Suprapubic skin (tissue), 4 donors: ENCODE measurements at regions not wholly inside any gene's neighbourhood (a gene's known extent, or its start where the extent isn't known, plus 50 kb on each side); places are given as distances from the start of the nearest gene placed in this dataset.
A peak's percentile ranks its signal among the peaks of the same experiment; 100 is the strongest.
"Not testable (repeated sequence)": the region's sequence is repeated elsewhere in the genome, so short reads cannot be mapped to it uniquely, and the experiment has no call there.

Source experiments
- DNase-seq, 2 donors: peaks; one replicate each; pipeline ENCODE4 v3.0.0-alpha.2; 2019; ENCODE audit warnings: low spot score in 2 of 2
- H3K27ac ChIP-seq: fragments of 200-600 bp; sonication (generic); one replicate; pipeline ENCODE4 v1.5.1; 2019
- H3K27me3 ChIP-seq: fragments of 200-600 bp; sonication (generic); one replicate; pipeline ENCODE4 v1.5.1; 2019
- H3K36me3 ChIP-seq: fragments of 200-600 bp; sonication (generic); one replicate; pipeline ENCODE4 v1.5.1; 2019
- H3K4me1 ChIP-seq: fragments of 200-600 bp; sonication (generic); one replicate; pipeline ENCODE4 v1.5.1; 2019
- H3K4me3 ChIP-seq: fragments of 200-600 bp; sonication (generic); one replicate; pipeline ENCODE4 v1.5.1; 2019; ENCODE audit warnings: mild to moderate bottlenecking
- H3K9me3 ChIP-seq: fragments of 200-600 bp; sonication (generic); one replicate; pipeline ENCODE4 v1.5.1; 2019
- CTCF ChIP-seq, 2 donors: fragments of 200-600 bp in 1 of 2; fragments of 450-650 bp in 1 of 2; sonication (generic) in 1 of 2; IDR thresholded peaks; one replicate each; pipeline ENCODE4 v1.5.1; 2016 to 2019; ENCODE audit warnings: antibody characterized with exemption in 2 of 2, mild to moderate bottlenecking in 1 of 2, moderate library complexity in 1 of 2
- EP300 ChIP-seq: sonication (generic); formaldehyde crosslinking; IDR thresholded peaks from one replicate; pipeline ENCODE4 v1.6.1; 2017; ENCODE audit warnings: antibody characterized with exemption
- POLR2A ChIP-seq, 2 donors: fragments of 450-650 bp; IDR thresholded peaks; one replicate each; pipeline ENCODE4 v1.6.1; 2017; ENCODE audit warnings: antibody characterized with exemption in 2 of 2, mild to moderate bottlenecking in 2 of 2, moderate library complexity in 2 of 2
- POLR2AphosphoS5 ChIP-seq, 3 donors: sonication (generic); formaldehyde crosslinking; IDR thresholded peaks; one replicate each; pipeline ENCODE4 v1.6.1; 2017; ENCODE audit warnings: antibody characterized with exemption in 3 of 3
- WGBS: methylation state at CpG from one replicate; pipeline ENCODE4 v1.1.5; 2018; 5-methylcytosine and 5-hydroxymethylcytosine counted together

DNA sequence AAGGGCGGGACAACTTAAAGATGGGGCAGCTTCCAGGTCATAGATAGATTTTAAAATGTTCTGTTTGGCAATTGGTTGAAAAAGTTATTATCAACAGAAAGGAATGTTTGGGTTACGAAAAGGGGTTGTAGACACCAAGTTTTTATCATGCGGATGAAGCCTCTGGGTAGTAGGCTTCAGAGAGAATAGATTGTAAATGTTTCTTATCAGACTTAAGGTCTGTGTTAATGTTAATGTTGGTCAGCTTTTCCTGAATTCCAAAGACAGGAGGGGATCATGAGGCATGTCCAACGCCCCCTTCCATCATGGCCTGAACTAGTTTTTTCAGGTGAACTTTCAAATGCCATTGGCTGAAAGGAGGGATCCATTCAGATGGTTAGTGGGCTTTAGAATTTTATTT lies 84.2 kb upstream of the KIF5B start:
- TF ChIP-seq CTCF (IDR thresholded peaks at IDR 0.05), result no peak
- TF ChIP-seq POLR2AphosphoS5 (IDR thresholded peaks at IDR 0.05), result no peak
- no peak for TF ChIP-seq EP300
- no peak for TF ChIP-seq POLR2A (IDR thresholded peaks at IDR 0.05)
- peak overlapping the region; percentile 73 for H3K27ac ChIP-seq
- H3K36me3 ChIP-seq, result no peaks in the 10 kb centered on the region
- 91% methylated on average over 4 of the region's 4 CpGs for WGBS
- peaks cover 47% of the 10 kb centered on the region for H3K4me1 ChIP-seq
- no peaks in the 10 kb centered on the region for H3K9me3 ChIP-seq
- no peaks in the 10 kb centered on the region for H3K27me3 ChIP-seq
- H3K4me3 ChIP-seq, result no peak overlapping the region
- DNase-seq, result no peak

DNA sequence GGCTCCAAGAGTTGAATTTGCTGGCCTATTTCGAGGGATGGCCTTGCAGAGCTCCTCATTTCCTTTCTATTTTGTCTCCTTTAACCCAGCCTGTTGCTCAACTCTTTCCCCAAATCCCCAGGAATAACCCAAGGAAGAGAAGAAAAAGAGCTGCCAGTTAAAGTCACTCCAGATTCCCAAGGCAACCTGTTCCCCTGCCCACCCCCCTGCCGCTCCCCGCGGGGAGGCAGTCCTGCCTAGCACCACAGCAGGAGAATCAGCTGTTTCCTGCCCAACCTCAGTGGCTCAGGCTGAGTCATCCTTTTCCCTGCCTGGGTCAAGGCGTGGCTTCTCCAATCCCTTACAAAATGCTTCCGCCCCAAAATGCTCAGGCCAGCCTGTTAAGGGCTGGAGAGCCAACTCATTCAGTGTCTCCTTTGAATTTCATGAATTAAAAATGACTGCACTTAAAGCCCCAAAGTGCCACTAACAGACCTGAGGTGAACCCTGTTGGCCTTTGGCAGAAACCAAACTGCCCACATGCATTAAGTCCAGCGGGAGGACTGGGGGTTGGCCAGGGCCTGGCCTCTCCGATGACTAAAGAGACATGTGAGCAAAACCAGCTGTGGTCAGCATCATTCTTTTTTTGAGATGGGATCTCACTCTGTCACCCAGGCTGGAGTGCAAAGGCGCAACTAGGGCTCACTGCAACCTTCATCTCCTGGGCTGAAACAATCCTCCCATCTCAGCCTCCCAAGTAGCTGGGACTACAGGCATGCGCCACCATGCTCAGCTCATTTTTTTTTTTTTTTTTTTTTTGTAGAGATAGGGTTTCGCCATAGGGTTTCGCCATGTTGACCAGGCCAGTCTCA lies 83.2 kb upstream of the KIF5B start:
- Histone ChIP-seq H3K27ac (peak overlapping the region; percentile 74), H3K9me3 (no peaks in the 10 kb centered on the region), H3K4me1 (peaks cover 40% of the 10 kb centered on the region), H3K27me3 (no peaks in the 10 kb centered on the region), H3K36me3 (no peaks in the 10 kb centered on the region), H3K4me3 (no peak overlapping the region)
- WGBS, result 42% methylated on average over 12 of the region's 12 CpGs
- no peak for TF ChIP-seq CTCF (IDR thresholded peaks at IDR 0.05)
- no peak for TF ChIP-seq POLR2A (IDR thresholded peaks at IDR 0.05)
- TF ChIP-seq POLR2AphosphoS5 (IDR thresholded peaks at IDR 0.05), result peak in 1 of 3 donors; percentile 76
- no peak for TF ChIP-seq EP300
- DNase-seq, result peak; percentile 88 to 93

DNA sequence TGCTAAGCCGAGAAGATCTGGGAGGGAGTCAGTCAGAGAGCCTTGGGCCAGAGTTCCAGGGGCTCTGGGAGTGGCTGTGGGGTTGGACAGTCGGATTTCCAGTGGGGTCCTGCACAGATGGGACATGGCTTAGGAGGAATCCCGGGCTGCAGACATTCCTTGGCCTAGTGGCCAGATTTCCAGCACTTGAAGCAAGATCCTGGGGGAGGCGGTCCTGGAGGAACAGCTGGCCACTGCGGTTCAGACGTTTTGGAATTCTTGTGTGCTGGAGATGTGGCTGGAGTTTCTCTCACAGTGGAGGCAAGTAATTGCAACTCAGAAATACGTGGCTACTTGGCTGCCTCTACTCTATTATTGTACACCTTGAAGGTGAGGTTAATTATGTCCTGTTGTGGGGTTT lies 80.7 kb upstream of the KIF5B start:
- H3K4me1 ChIP-seq, result peaks cover 34% of the 10 kb centered on the region
- WGBS, result 74% methylated on average over 7 of the region's 7 CpGs
- not testable (repeated sequence) for DNase-seq

DNA sequence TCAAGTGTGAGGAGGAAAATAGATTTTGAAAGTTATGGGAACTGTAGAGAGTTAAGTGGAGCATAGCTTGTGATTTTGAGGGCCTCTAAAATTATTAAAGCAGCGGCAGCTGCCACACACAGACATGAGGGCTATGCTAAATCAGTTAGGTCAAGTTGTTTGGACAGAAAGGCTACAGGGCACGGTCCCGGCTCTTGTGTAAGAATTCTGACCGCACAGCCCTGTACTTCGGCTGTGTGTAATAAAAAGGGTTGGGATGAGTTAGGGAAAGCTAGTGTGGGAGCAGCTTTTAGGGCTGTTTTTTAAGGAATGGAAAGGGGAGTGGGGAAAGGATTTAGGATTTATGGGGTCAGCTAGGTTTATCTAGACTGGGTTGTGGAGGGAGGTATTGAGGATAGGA lies 79.6 kb upstream of the KIF5B start:
- peaks cover 24% of the 10 kb centered on the region for H3K4me1 ChIP-seq
- H3K9me3 ChIP-seq, H3K27ac ChIP-seq, DNase-seq, H3K4me3 ChIP-seq, H3K27me3 ChIP-seq, H3K36me3 ChIP-seq: not testable (repeated sequence)
- WGBS, result 94% methylated on average over 5 of the region's 5 CpGs

More for the DNA sequence above, 80.7 kb upstream of the KIF5B start:
- H3K27ac ChIP-seq, H3K9me3 ChIP-seq, H3K27me3 ChIP-seq, H3K36me3 ChIP-seq, H3K4me3 ChIP-seq: not testable (repeated sequence)

- Histone ChIP-seq H3K4me3 (no peak overlapping the region), H3K9me3 (no peaks in the 10 kb centered on the region), H3K27ac (no peak overlapping the region), H3K36me3 (no peaks in the 10 kb centered on the region), H3K27me3 (no peaks in the 10 kb centered on the region), H3K4me1 (peaks cover 3% of the 10 kb centered on the region)
- no peak for DNase-seq
- WGBS, result 63% methylated on average over 7 of the region's 7 CpGs
- TF ChIP-seq EP300 (no peak), CTCF (IDR thresholded peaks at IDR 0.05) (no peak), POLR2AphosphoS5 (IDR thresholded peaks at IDR 0.05) (no peak), POLR2A (IDR thresholded peaks at IDR 0.05) (no peak)
Measured at GRCh38 chr10:32132357-32132946, 76.2 kb upstream of the KIF5B start.

DNA sequence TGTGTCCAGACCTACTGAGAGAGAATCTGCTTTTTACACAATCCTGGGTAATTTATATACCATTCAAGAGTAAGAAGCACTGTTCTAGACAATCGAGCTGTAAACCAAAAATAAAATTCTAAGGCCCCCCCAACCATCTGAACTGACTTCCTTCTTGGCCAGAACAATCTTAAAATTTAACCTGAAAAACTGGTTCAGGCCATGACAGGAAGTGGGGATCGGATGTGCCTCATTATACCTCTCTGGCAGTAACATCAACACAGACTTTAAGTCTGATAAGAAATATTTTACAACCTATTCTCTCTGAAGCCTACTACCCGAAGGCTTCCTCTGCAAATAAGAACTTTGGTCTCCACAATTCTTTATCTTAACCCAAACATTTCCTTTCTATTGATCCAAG lies 75.2 kb upstream of the KIF5B start:
- Histone ChIP-seq H3K4me1 (peaks cover 3% of the 10 kb centered on the region), H3K4me3 (no peak overlapping the region), H3K36me3 (no peaks in the 10 kb centered on the region), H3K9me3 (no peaks in the 10 kb centered on the region), H3K27me3 (no peaks in the 10 kb centered on the region), H3K27ac (no peak overlapping the region)
- no peak for DNase-seq
- WGBS, result 46% methylated on average over 3 of the region's 3 CpGs
- no peak for TF ChIP-seq POLR2A (IDR thresholded peaks at IDR 0.05)
